HCT116 (cell line): ENCODE measurements at regions not wholly inside any gene's neighbourhood (a gene's known extent, or its start where the extent isn't known, plus 50 kb on each side); places are given as distances from the start of the nearest gene placed in this dataset.

Experiments used
- ATAC-seq: fragments of 200-7000 bp; cut with Tn5 transposase; 2 replicates; pipeline ENCODE4 v1.9.1; 2020; ENCODE audit warnings: mild to moderate bottlenecking, moderate library complexity
- BruUV-seq: library from RNA; stranded (reverse); fragments of 400-500 nt; replicated peaks from 2 replicates; lab custom pipeline; 2021; lab: Mats Ljungman, UMichigan
- CTCF ChIA-PET: fragments of 300-600 bp; sonication (Branson Sonifier 250); formaldehyde crosslinking; loops from one replicate; lab custom pipeline; 2021; ENCODE audit warnings: antibody characterized with exemption; lab: Charles Lee
- POLR2A ChIA-PET: fragments of 300-600, 350-600 bp; sonication (Branson Sonifier 250); formaldehyde crosslinking; loops from one replicate; lab custom pipeline; 2021; ENCODE audit warnings: antibody characterized with exemption; lab: Charles Lee
- RAD21 ChIA-PET, 2 experiments: fragments of 300-600 bp; sonication (Branson Sonifier 250); formaldehyde crosslinking; loops; one replicate each; lab custom pipeline; 2023; ENCODE audit warnings: low total read pairs in 2 of 2; ENCODE audit not compliant: uncharacterized antibody in 2 of 2, unreplicated experiment in 2 of 2, low non-redundant PET in 1 of 2; lab: Charles Lee
- DNase-seq: peaks from one replicate; pipeline ENCODE4 v3.0.0-alpha.2; 2010; ENCODE audit warnings: low read depth, low spot score
- H2AFZ ChIP-seq: fragments of 200-600 bp; shearing (Covaris generic), sonication (generic); 2 replicates; pipeline ENCODE4 v1.6.1; 2017; ENCODE audit warnings: low read depth, mixed run types, mixed read lengths, antibody characterized with exemption, low read length; ENCODE audit not compliant: poor library complexity, severe bottlenecking
- H3K27ac ChIP-seq: 2 replicates; pipeline ENCODE4 v1.5.1; 2012; ENCODE audit warnings: low read depth, low read length
- H3K27me3 ChIP-seq: fragments of 200-600 bp; sonication (generic); 2 replicates; pipeline ENCODE4 v1.6.1; 2016; ENCODE audit warnings: mixed run types, low read length, mixed read lengths; ENCODE audit not compliant: insufficient read depth
- H3K36me3 ChIP-seq, 2 experiments: fragments of 200-500 bp in 1 of 2; fragments of 200-600 bp in 1 of 2; sonication (Bioruptor generic) in 1 of 2; sonication (generic) in 1 of 2; 2 replicates each; pipeline versions ENCODE4 v1.5.1 to v1.6.1; 2014 to 2016; ENCODE audit warnings: low read length in 2 of 2, inconsistent platforms in 1 of 2, mixed read lengths in 1 of 2, mixed run types in 1 of 2; ENCODE audit not compliant: insufficient read depth in 2 of 2, control insufficient read depth in 1 of 2
- H3K4me1 ChIP-seq, 2 experiments: fragments of 200-600 bp in 1 of 2; sonication (generic) in 1 of 2; 2 replicates each; pipeline versions ENCODE4 v1.5.1 to v1.6.1; 2012 to 2017; ENCODE audit warnings: low read length in 2 of 2, inconsistent platforms in 1 of 2, mild to moderate bottlenecking in 1 of 2, mixed read lengths in 1 of 2, mixed run types in 1 of 2, moderate library complexity in 1 of 2; ENCODE audit not compliant: insufficient read depth in 2 of 2, control insufficient read depth in 1 of 2
- H3K4me2 ChIP-seq: fragments of 200-600 bp; sonication (generic); 2 replicates; pipeline ENCODE4 v1.6.1; 2017; ENCODE audit warnings: mixed run types, low read length, mixed read lengths
- H3K4me3 ChIP-seq, 2 experiments: fragments of 200-600 bp in 1 of 2; sonication (generic) in 1 of 2; replicated peaks in 1 of 2; 2 replicates each; pipeline ENCODE4 v1.5.1; 2011 to 2016; ENCODE audit warnings: low read length in 2 of 2, control low read depth in 1 of 2, low read depth in 1 of 2, mild to moderate bottlenecking in 1 of 2, mixed read lengths in 1 of 2, mixed run types in 1 of 2
- H3K79me2 ChIP-seq: fragments of 200-600 bp; sonication (generic); 2 replicates; pipeline ENCODE4 v1.6.1; 2017; ENCODE audit warnings: mild to moderate bottlenecking, mixed run types, low read length, moderate library complexity, mixed read lengths; ENCODE audit not compliant: insufficient read depth
- H3K9ac ChIP-seq: fragments of 200-600 bp; sonication (generic); 2 replicates; pipeline ENCODE4 v1.6.1; 2016; ENCODE audit warnings: low read length, mixed read lengths
- H3K9me2 ChIP-seq: fragments of 200-600 bp; sonication (generic), shearing (Covaris generic); 2 replicates; pipeline ENCODE4 v1.6.1; 2017; ENCODE audit warnings: mixed run types, mild to moderate bottlenecking, moderate library complexity; ENCODE audit not compliant: insufficient read depth
- H3K9me3 ChIP-seq, 2 experiments: fragments of 200-500 bp in 1 of 2; fragments of 200-600 bp in 1 of 2; sonication (Bioruptor generic) in 1 of 2; sonication (generic) in 1 of 2; 2 replicates each; pipeline ENCODE4 v1.6.1; 2014 to 2017; ENCODE audit warnings: low read length in 2 of 2, mixed read lengths in 2 of 2, inconsistent platforms in 1 of 2, low read depth in 1 of 2, mild to moderate bottlenecking in 1 of 2, mixed run types in 1 of 2, moderate library complexity in 1 of 2; ENCODE audit not compliant: control insufficient read depth in 1 of 2, insufficient read depth in 1 of 2
- H4K20me1 ChIP-seq: fragments of 200-600 bp; sonication (generic), shearing (Covaris generic); 2 replicates; pipeline ENCODE4 v1.6.1; 2017; ENCODE audit warnings: mixed run types, mild to moderate bottlenecking, moderate library complexity; ENCODE audit not compliant: insufficient read depth
- CBX3 ChIP-seq: IDR thresholded peaks from 2 replicates; pipeline ENCODE4 v1.6.1; 2012; ENCODE audit warnings: low read depth
- CEBPB ChIP-seq: IDR thresholded peaks from 2 replicates; pipeline ENCODE4 v1.6.1; 2012; ENCODE audit warnings: low read depth
- EGR1 ChIP-seq: IDR thresholded peaks from 2 replicates; pipeline ENCODE4 v1.6.1; 2012; ENCODE audit warnings: low read depth
- EZH2 ChIP-seq: fragments of 200-600 bp; sonication (generic); IDR thresholded peaks from 2 replicates; pipeline ENCODE4 v1.6.1; 2017; ENCODE audit warnings: antibody characterized with exemption, mixed run types
- EZH2phosphoT487 ChIP-seq: fragments of 200-600 bp; IDR thresholded peaks from 2 replicates; pipeline ENCODE4 v1.6.1; 2018; ENCODE audit warnings: antibody characterized with exemption, borderline replicate concordance
- FOSL1 ChIP-seq: IDR thresholded peaks from 2 replicates; pipeline ENCODE4 v1.6.1; 2012; ENCODE audit warnings: low read depth
- JUND ChIP-seq: IDR thresholded peaks from 2 replicates; pipeline ENCODE4 v1.6.1; 2012
- MAX ChIP-seq: IDR thresholded peaks from 2 replicates; pipeline ENCODE4 v1.6.1; 2012
- POLR2A ChIP-seq: IDR thresholded peaks from 2 replicates; pipeline ENCODE4 v1.7.0; 2011; ENCODE audit warnings: borderline replicate concordance; ENCODE audit not compliant: insufficient read depth, insufficient read length; ENCODE audit errors: extremely low read depth
- RAD21 ChIP-seq: IDR thresholded peaks from 2 replicates; pipeline ENCODE4 v1.6.1; 2012; ENCODE audit warnings: low read depth, mild to moderate bottlenecking
- SIN3A ChIP-seq: IDR thresholded peaks from 2 replicates; pipeline ENCODE4 v1.6.1; 2012; ENCODE audit warnings: low read depth
- SP1 ChIP-seq: IDR thresholded peaks from 2 replicates; pipeline ENCODE4 v1.6.1; 2012; ENCODE audit warnings: low read depth
- SRF ChIP-seq: IDR thresholded peaks from 2 replicates; pipeline ENCODE4 v1.6.1; 2012; ENCODE audit warnings: low read depth
- TCF7L2 ChIP-seq: IDR thresholded peaks from 2 replicates; pipeline ENCODE4 v1.7.0; 2011; ENCODE audit warnings: borderline replicate concordance, inconsistent platforms; ENCODE audit not compliant: insufficient read depth, insufficient read length; ENCODE audit errors: extremely low read depth
- YY1 ChIP-seq: IDR thresholded peaks from 2 replicates; pipeline ENCODE4 v1.6.1; 2011; ENCODE audit warnings: low read length, low read depth, moderate library complexity, mild to moderate bottlenecking; ENCODE audit not compliant: insufficient replicate concordance; ENCODE audit errors: extremely low read depth
- ZFX ChIP-seq: fragments of 450-650 bp; IDR thresholded peaks from 2 replicates; pipeline ENCODE4 v1.6.1; 2017
- ZNF274 ChIP-seq: fragments of 200-500 bp; sonication (Bioruptor generic); IDR thresholded peaks from 2 replicates; pipeline ENCODE4 v1.6.1; 2014; ENCODE audit warnings: mild to moderate bottlenecking, low read depth, low read length, inconsistent platforms
- intact Hi-C: fragments of 100-400 bp; cut with micrococcal nuclease; formaldehyde crosslinking; loops from 2 replicates; pipeline ENCODE4 v1.10.0; 2022
- TF ChIP-seq, protein P1 (sequence below): IDR thresholded peaks from 2 replicates; pipeline ENCODE4 v1.6.1; 2012
- TF ChIP-seq, protein P2 (sequence below): IDR thresholded peaks from 2 replicates; pipeline ENCODE4 v1.6.1; 2012; ENCODE audit warnings: low read depth

DNA sequence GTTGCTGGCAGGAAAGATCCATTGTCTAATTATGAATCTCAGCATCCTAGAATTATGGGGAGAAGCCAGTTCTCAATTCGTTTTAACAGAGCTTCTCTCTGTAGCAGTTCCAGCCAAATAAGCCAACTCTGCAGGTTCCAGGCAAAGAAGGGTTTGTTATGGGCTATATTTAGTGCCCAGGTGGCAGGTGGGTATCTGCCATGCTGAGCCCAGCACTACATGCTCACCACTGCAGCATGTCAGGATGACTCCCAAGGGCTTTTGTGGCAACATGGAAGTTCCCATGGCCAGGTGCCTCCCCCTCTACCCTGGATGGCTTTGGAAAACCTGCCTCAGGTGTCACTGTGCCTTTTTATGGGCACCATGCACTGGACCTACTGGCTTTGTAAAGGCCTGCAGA lies 74.5 kb upstream of the KCNK12 start:
- TF ChIP-seq SIN3A (no peak), POLR2A (no peak), RAD21 (no peak), EGR1 (no peak), CEBPB (no peak), MAX (no peak)
- TF ChIP-seq, protein P1, sequence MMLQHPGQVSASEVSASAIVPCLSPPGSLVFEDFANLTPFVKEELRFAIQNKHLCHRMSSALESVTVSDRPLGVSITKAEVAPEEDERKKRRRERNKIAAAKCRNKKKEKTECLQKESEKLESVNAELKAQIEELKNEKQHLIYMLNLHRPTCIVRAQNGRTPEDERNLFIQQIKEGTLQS, result no peak
- TF ChIP-seq, all 23 proteins: peak for 0
- Histone ChIP-seq H3K4me2 (no peak overlapping the region), H3K4me3 (no peak overlapping the region), H3K9me2 (no peaks in the 10 kb centered on the region), H3K9ac (no peak overlapping the region), H3K27ac (no peak overlapping the region), H4K20me1 (no peaks in the 10 kb centered on the region), H3K9me3 (no peaks in the 10 kb centered on the region), H3K4me1 (no peaks in the 10 kb centered on the region), H3K79me2 (no peaks in the 10 kb centered on the region), H3K36me3 (no peaks in the 10 kb centered on the region), H3K27me3 (no peaks in the 10 kb centered on the region), H2AFZ (no peak overlapping the region)
- intact Hi-C loops, result no loop called here
- ATAC-seq (no peak), DNase-seq (no peak)
- ChIA-PET RAD21 (no interaction called here), CTCF (no interaction called here), POLR2A (no interaction called here)
- BruUV-seq, result no TSS peak

GRCh38 chr2:47644351-47644750 lies 73.6 kb upstream of the KCNK12 start:
- H3K36me3 ChIP-seq, result no peaks in the 10 kb centered on the region
- H3K4me2 ChIP-seq, result no peak overlapping the region
- H3K27me3 ChIP-seq, result no peaks in the 10 kb centered on the region
- no peaks in the 10 kb centered on the region for H4K20me1 ChIP-seq
- no peak overlapping the region for H3K4me3 ChIP-seq
- H3K79me2 ChIP-seq, result no peaks in the 10 kb centered on the region
- RAD21 ChIA-PET, result no interaction called here
- H2AFZ ChIP-seq, result no peak overlapping the region
- BruUV-seq, result no TSS peak
- POLR2A ChIA-PET, result no interaction called here
- no peaks in the 10 kb centered on the region for H3K9me3 ChIP-seq
- H3K9me2 ChIP-seq, result no peaks in the 10 kb centered on the region
- no peak overlapping the region for H3K9ac ChIP-seq
- no peak overlapping the region for H3K27ac ChIP-seq
- no peak for DNase-seq
- H3K4me1 ChIP-seq, result peaks cover 0 to 2% of the 10 kb centered on the region in 2 experiments; a peak in 1 of 4 replicates
- CTCF ChIA-PET, result no interaction called here
- no peak for ATAC-seq
- intact Hi-C loops, result no loop called here
- TF ChIP-seq SRF (no peak), YY1 (no peak), TCF7L2 (no peak), SP1 (no peak), SIN3A (no peak), FOSL1 (no peak), EZH2 (no peak), ZFX (no peak), EZH2phosphoT487 (no peak), MAX (no peak), ZNF274 (no peak), JUND (no peak), POLR2A (no peak), CBX3 (no peak)
- TF ChIP-seq, protein P2, sequence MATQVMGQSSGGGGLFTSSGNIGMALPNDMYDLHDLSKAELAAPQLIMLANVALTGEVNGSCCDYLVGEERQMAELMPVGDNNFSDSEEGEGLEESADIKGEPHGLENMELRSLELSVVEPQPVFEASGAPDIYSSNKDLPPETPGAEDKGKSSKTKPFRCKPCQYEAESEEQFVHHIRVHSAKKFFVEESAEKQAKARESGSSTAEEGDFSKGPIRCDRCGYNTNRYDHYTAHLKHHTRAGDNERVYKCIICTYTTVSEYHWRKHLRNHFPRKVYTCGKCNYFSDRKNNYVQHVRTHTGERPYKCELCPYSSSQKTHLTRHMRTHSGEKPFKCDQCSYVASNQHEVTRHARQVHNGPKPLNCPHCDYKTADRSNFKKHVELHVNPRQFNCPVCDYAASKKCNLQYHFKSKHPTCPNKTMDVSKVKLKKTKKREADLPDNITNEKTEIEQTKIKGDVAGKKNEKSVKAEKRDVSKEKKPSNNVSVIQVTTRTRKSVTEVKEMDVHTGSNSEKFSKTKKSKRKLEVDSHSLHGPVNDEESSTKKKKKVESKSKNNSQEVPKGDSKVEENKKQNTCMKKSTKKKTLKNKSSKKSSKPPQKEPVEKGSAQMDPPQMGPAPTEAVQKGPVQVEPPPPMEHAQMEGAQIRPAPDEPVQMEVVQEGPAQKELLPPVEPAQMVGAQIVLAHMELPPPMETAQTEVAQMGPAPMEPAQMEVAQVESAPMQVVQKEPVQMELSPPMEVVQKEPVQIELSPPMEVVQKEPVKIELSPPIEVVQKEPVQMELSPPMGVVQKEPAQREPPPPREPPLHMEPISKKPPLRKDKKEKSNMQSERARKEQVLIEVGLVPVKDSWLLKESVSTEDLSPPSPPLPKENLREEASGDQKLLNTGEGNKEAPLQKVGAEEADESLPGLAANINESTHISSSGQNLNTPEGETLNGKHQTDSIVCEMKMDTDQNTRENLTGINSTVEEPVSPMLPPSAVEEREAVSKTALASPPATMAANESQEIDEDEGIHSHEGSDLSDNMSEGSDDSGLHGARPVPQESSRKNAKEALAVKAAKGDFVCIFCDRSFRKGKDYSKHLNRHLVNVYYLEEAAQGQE, result no peak
- TF ChIP-seq, protein P1, result no peak
